ENCODE measurements at regions not wholly inside any gene's neighbourhood (a gene's known extent, or its start where the extent isn't known, plus 50 kb on each side); places are given as distances from the start of the nearest gene placed in this dataset.

DNA sequence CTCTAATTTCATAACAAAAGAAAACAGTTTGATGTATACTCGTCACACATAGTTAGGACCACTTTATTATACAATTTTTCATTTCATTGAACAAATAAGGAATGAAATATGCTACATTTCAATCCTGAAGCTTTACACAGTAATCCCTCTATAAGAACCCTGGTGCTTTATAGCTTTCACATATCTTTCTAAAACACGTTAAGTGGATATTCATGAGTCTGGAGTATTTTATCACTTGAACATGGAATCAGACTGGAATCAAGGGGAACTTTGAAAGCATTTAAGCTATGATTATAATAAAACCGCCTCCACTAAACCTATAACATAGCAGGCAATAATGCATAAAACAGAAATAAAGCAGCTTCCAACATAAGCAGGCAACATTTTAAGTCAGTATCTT, 476.6 kb downstream of the COL11A1 start:
- dilution Hi-C loops (cut with MboI; ENCODE audit: extremely low pct_ligation_motif_present, low sequenced_read_pairs), result no loop called here
- Histone ChIP-seq H3K4me2 (ENCODE audit: control insufficient read depth, extremely low read depth, insufficient read depth, low read depth, low read length) (no peak overlapping the region), H3K9ac (ENCODE audit: control insufficient read depth, extremely low read depth, insufficient read depth, low read length) (no peak overlapping the region), H3K9me3 (ENCODE audit: control insufficient read depth, low read depth, low read length) (no peaks in the 10 kb centered on the region), H3K27ac (ENCODE audit: control insufficient read depth, insufficient read depth, low read length) (no peak overlapping the region), H3K4me3 (ENCODE audit: control insufficient read depth in 2 of 3, extremely low read depth in 1 of 3, insufficient read depth in 2 of 3, low read depth in 1 of 3, low read length in 3 of 3) (no peak overlapping the region), H3K36me3 (ENCODE audit: control insufficient read depth in 2 of 2, extremely low read depth in 1 of 2, insufficient read depth in 2 of 2, low read length in 2 of 2) (no peaks in the 10 kb centered on the region), H3K4me1 (ENCODE audit: control insufficient read depth, extremely low read depth, insufficient read depth, low read length) (no peaks in the 10 kb centered on the region), H3K27me3 (ENCODE audit: control insufficient read depth, extremely low read depth, insufficient read depth, low read length) (no peaks in the 10 kb centered on the region), H2AFZ (ENCODE audit: control insufficient read depth, low read length) (no peak overlapping the region), H3K79me2 (ENCODE audit: control insufficient read depth, insufficient read depth, low read length) (no peaks in the 10 kb centered on the region), H3K9me1 (ENCODE audit: control insufficient read depth, extremely low read depth, insufficient read depth, low read length) (no peaks in the 10 kb centered on the region), H4K20me1 (ENCODE audit: control insufficient read depth, extremely low read depth, insufficient read depth, low read length) (no peaks in the 10 kb centered on the region)
- DNase-seq (ENCODE audit: low read depth, low spot score) (no peak), FAIRE-seq (no peak)
- TF ChIP-seq, protein P1, sequence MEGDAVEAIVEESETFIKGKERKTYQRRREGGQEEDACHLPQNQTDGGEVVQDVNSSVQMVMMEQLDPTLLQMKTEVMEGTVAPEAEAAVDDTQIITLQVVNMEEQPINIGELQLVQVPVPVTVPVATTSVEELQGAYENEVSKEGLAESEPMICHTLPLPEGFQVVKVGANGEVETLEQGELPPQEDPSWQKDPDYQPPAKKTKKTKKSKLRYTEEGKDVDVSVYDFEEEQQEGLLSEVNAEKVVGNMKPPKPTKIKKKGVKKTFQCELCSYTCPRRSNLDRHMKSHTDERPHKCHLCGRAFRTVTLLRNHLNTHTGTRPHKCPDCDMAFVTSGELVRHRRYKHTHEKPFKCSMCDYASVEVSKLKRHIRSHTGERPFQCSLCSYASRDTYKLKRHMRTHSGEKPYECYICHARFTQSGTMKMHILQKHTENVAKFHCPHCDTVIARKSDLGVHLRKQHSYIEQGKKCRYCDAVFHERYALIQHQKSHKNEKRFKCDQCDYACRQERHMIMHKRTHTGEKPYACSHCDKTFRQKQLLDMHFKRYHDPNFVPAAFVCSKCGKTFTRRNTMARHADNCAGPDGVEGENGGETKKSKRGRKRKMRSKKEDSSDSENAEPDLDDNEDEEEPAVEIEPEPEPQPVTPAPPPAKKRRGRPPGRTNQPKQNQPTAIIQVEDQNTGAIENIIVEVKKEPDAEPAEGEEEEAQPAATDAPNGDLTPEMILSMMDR (optimal IDR thresholded peaks at IDR 0.05 in 1 of 3, IDR thresholded peaks at IDR 0.05 in 1 of 3, conservative IDR thresholded peaks at IDR 0.05 in 1 of 3; ENCODE audit: extremely low read depth in 1 of 3, insufficient read depth in 2 of 3, low read length in 3 of 3), result no peak
- no peak for TF ChIP-seq EZH2 (IDR thresholded peaks at IDR 0.05; ENCODE audit: low read length)

DNA sequence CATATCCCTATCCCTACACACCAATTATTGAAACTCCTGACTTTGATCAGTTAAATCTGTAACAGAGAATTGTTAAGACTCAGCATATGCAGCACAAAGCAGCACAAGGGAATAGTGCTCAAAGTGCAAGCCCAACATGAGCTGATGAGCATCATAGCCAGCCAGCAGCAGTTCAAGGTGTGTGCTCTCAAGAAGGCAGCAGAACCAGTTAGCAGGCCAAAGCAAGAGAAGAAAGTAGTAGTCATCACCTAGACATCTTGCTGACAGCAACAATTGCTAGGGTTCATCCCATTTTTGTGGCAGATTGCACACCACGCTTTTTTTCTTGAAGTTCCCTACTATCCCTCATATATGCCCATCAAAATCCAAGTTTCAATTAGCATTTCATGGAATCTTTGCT, 478.3 kb downstream of the COL11A1 start:
- no peak overlapping the region for H3K4me3 ChIP-seq (ENCODE audit: control insufficient read depth in 2 of 3, extremely low read depth in 1 of 3, insufficient read depth in 2 of 3, low read depth in 1 of 3, low read length in 3 of 3)
- FAIRE-seq, result no peak
- no peak overlapping the region for H3K4me2 ChIP-seq (ENCODE audit: control insufficient read depth, extremely low read depth, insufficient read depth, low read depth, low read length)
- no peaks in the 10 kb centered on the region for H3K79me2 ChIP-seq (ENCODE audit: control insufficient read depth, insufficient read depth, low read length)
- H3K9ac ChIP-seq (ENCODE audit: control insufficient read depth, extremely low read depth, insufficient read depth, low read length), result no peak overlapping the region
- dilution Hi-C loops (cut with MboI; ENCODE audit: extremely low pct_ligation_motif_present, low sequenced_read_pairs), result no loop called here
- H3K27me3 ChIP-seq (ENCODE audit: control insufficient read depth, extremely low read depth, insufficient read depth, low read length), result no peaks in the 10 kb centered on the region
- H3K27ac ChIP-seq (ENCODE audit: control insufficient read depth, insufficient read depth, low read length), result no peak overlapping the region
- no peaks in the 10 kb centered on the region for H3K9me3 ChIP-seq (ENCODE audit: control insufficient read depth, low read depth, low read length)
- H2AFZ ChIP-seq (ENCODE audit: control insufficient read depth, low read length), result no peak overlapping the region
- H3K4me1 ChIP-seq (ENCODE audit: control insufficient read depth, extremely low read depth, insufficient read depth, low read length), result no peaks in the 10 kb centered on the region
- H3K36me3 ChIP-seq (ENCODE audit: control insufficient read depth in 2 of 2, extremely low read depth in 1 of 2, insufficient read depth in 2 of 2, low read length in 2 of 2), result no peaks in the 10 kb centered on the region
- no peaks in the 10 kb centered on the region for H4K20me1 ChIP-seq (ENCODE audit: control insufficient read depth, extremely low read depth, insufficient read depth, low read length)
- H3K9me1 ChIP-seq (ENCODE audit: control insufficient read depth, extremely low read depth, insufficient read depth, low read length), result no peaks in the 10 kb centered on the region
- no peak for DNase-seq (ENCODE audit: low read depth, low spot score)
- TF ChIP-seq EZH2 (IDR thresholded peaks at IDR 0.05; ENCODE audit: low read length), result no peak
- TF ChIP-seq, protein P1 (optimal IDR thresholded peaks at IDR 0.05 in 1 of 3, IDR thresholded peaks at IDR 0.05 in 1 of 3, conservative IDR thresholded peaks at IDR 0.05 in 1 of 3; ENCODE audit: extremely low read depth in 1 of 3, insufficient read depth in 2 of 3, low read length in 3 of 3), result no peak

Data from keratinocyte (primary cell).